K562 (cell line): ENCODE measurements at regions not wholly inside any gene's neighbourhood (a gene's known extent, or its start where the extent isn't known, plus 50 kb on each side); places are given as distances from the start of the nearest gene placed in this dataset.

Source experiments
- ARID1B ChIP-seq: fragments of 450-650 bp; IDR thresholded peaks from 2 replicates; pipeline ENCODE4 v1.6.1; 2016; ENCODE audit warnings: antibody characterized with exemption, mild to moderate bottlenecking, inconsistent platforms
- ATF3 ChIP-seq, 2 experiments: fragments of 450-650 bp in 1 of 2; sonication (generic) in 1 of 2; formaldehyde crosslinking in 1 of 2; IDR thresholded peaks in 1 of 2; conservative IDR thresholded peaks in 1 of 2; 2 replicates each; pipeline versions ENCODE4 v1.6.1 to v1.8.1; 2016 to 2023; ENCODE audit warnings: mild to moderate bottlenecking in 2 of 2, moderate library complexity in 2 of 2, inconsistent platforms in 1 of 2, missing genetic modification reagents in 1 of 2
- CBX1 ChIP-seq: sonication (generic); IDR thresholded peaks from 2 replicates; pipeline ENCODE4 v1.6.1; 2016; ENCODE audit warnings: antibody characterized with exemption, low read depth, mild to moderate bottlenecking
- CTCF ChIP-seq, 3 experiments: IDR thresholded peaks in 2 of 3; conservative IDR thresholded peaks in 1 of 3; 2 replicates each; pipeline ENCODE4 v1.5.1; 2011 to 2012; ENCODE audit warnings: low read length in 3 of 3, mild to moderate bottlenecking in 3 of 3, control low read depth in 2 of 3, improper control_type of control experiment in 1 of 3, inconsistent platforms in 1 of 3, low read depth in 1 of 3, mixed read lengths in 1 of 3, moderate library complexity in 1 of 3; ENCODE audit not compliant: insufficient read depth in 2 of 3
- DNMT1 ChIP-seq: fragments of 450-650 bp; IDR thresholded peaks from 2 replicates; pipeline ENCODE4 v1.6.1; 2016; ENCODE audit warnings: antibody characterized with exemption, mild to moderate bottlenecking
- FOSL1 ChIP-seq: fragments of 200-800 bp; sonication (Bioruptor generic); conservative IDR thresholded peaks from 2 replicates; pipeline ENCODE4 v1.6.1; 2016; ENCODE audit warnings: missing genetic modification characterization, missing compliant biosample characterization
- FOXK2 ChIP-seq, 2 experiments: fragments of 450-650 bp; IDR thresholded peaks in 1 of 2; conservative IDR thresholded peaks in 1 of 2; 2 replicates each; pipeline ENCODE4 v1.6.1; 2016; ENCODE audit warnings: low read depth in 2 of 2, mild to moderate bottlenecking in 1 of 2
- ILK ChIP-seq: fragments of 450-650 bp; IDR thresholded peaks from 2 replicates; pipeline ENCODE4 v1.6.1; 2016; ENCODE audit warnings: missing genetic modification characterization, low read depth, mild to moderate bottlenecking, missing compliant biosample characterization, moderate library complexity, borderline replicate concordance
- L3MBTL2 ChIP-seq: fragments of 450-650 bp; IDR thresholded peaks from 2 replicates; pipeline ENCODE4 v1.6.1; 2016; ENCODE audit warnings: mild to moderate bottlenecking, moderate library complexity
- PHF20 ChIP-seq: fragments of 450-650 bp; IDR thresholded peaks from 2 replicates; pipeline ENCODE4 v1.6.1; 2018; ENCODE audit not compliant: partially characterized antibody
- RFX5 ChIP-seq: IDR thresholded peaks from 2 replicates; pipeline ENCODE4 v1.6.1; 2011; ENCODE audit warnings: low read depth, mild to moderate bottlenecking, improper control_type of control experiment, low read length
- SMAD4 ChIP-seq: fragments of 250-450 bp; sonication (Bioruptor Pico); conservative IDR thresholded peaks from 2 replicates; pipeline ENCODE4 v1.8.0; 2021; ENCODE audit warnings: inconsistent platforms, mild to moderate bottlenecking, moderate library complexity
- SMARCC2 ChIP-seq: fragments of 450-650 bp; IDR thresholded peaks from 2 replicates; pipeline ENCODE4 v1.6.1; 2017; ENCODE audit warnings: antibody characterized with exemption, moderate library complexity, mild to moderate bottlenecking, low read depth
- TBL1XR1 ChIP-seq, 2 experiments: IDR thresholded peaks; 2 replicates each; pipeline ENCODE4 v1.6.1; 2012; ENCODE audit warnings: improper control_type of control experiment in 2 of 2, low read length in 2 of 2, mild to moderate bottlenecking in 1 of 2
- TEAD1 ChIP-seq, 2 experiments: fragments of 450-650 bp in 1 of 2; sonication (generic) in 1 of 2; formaldehyde crosslinking; IDR thresholded peaks; 2 replicates each; pipeline versions ENCODE4 v1.4.0 to v1.8.0; 2020 to 2022; ENCODE audit warnings: mild to moderate bottlenecking in 2 of 2, missing genetic modification reagents in 1 of 2
- UBTF ChIP-seq, 2 experiments: IDR thresholded peaks; 2 replicates each; pipeline ENCODE4 v1.6.1; 2012; ENCODE audit warnings: improper control_type of control experiment in 2 of 2, low read depth in 2 of 2, low read length in 2 of 2, borderline replicate concordance in 1 of 2
- XRCC5 ChIP-seq: fragments of 200-400 bp; formaldehyde crosslinking; IDR thresholded peaks from 2 replicates; pipeline ENCODE4 v1.6.1; 2017; ENCODE audit warnings: low read depth, mild to moderate bottlenecking, low read length
- ZBTB17 ChIP-seq: fragments of 450-650 bp; formaldehyde crosslinking; IDR thresholded peaks from 2 replicates; pipeline ENCODE4 v1.4.0; 2020; ENCODE audit warnings: mild to moderate bottlenecking
- ZBTB8A ChIP-seq: fragments of 450-650 bp; IDR thresholded peaks from 2 replicates; pipeline ENCODE4 v1.6.1; 2018; ENCODE audit warnings: mild to moderate bottlenecking, moderate library complexity; ENCODE audit not compliant: partially characterized antibody
- ZFP36 ChIP-seq: fragments of 150-350 bp; IDR thresholded peaks from 2 replicates; pipeline ENCODE4 v1.6.1; 2018; ENCODE audit warnings: low read length, low read depth; ENCODE audit not compliant: partially characterized antibody

- peak in 1 of 2 experiments; percentile 27; a peak in 1 of 4 replicates for TF ChIP-seq FOXK2 (conservative IDR thresholded peaks at IDR 0.05 in 1 of 2, IDR thresholded peaks at IDR 0.05 in 1 of 2; ENCODE audit: low read depth in 2 of 2)
- 0 out of 2 replicates have a peak, but pooled peaks have one; percentile 14 for TF ChIP-seq CBX1
- TF ChIP-seq ARID1B: peak; percentile 84
- TF ChIP-seq ATF3 (IDR thresholded peaks at IDR 0.05): peak; percentile 91
- TF ChIP-seq ATF3 (CRISPR knock-in tag; conservative IDR thresholded peaks at IDR 0.05): no peak
- 0 out of 4 replicates have a peak, but pooled peaks of 1 of the 2 experiments have one; percentile 40 for TF ChIP-seq UBTF (IDR thresholded peaks at IDR 0.05; ENCODE audit: borderline replicate concordance in 1 of 2, low read depth in 2 of 2, low read length in 2 of 2)
- peak; percentile 65 for TF ChIP-seq SMARCC2
- 0 out of 2 replicates have a peak, but pooled peaks have one; percentile 10 for TF ChIP-seq ZBTB17 (CRISPR knock-in tag)
- TF ChIP-seq TEAD1 (CRISPR knock-in tag; IDR thresholded peaks at IDR 0.05): 0 out of 4 replicates have a peak, but pooled peaks of 1 of the 2 experiments have one; percentile 51
- no peak for TF ChIP-seq DNMT1
- no peak for TF ChIP-seq ILK (tag)
- peak; percentile 40 for TF ChIP-seq ZFP36
- TF ChIP-seq FOSL1 (tag): peak; percentile 88
- TF ChIP-seq PHF20: no peak
- TF ChIP-seq TBL1XR1 (IDR thresholded peaks at IDR 0.05; ENCODE audit: low read length in 2 of 2): 0 out of 4 replicates have a peak, but pooled peaks of 1 of the 2 experiments have one; percentile 25
- TF ChIP-seq RFX5: no peak
- TF ChIP-seq L3MBTL2: peak; percentile 23; the same call in 1 of the 2 replicates
- no peak for TF ChIP-seq CTCF (IDR thresholded peaks at IDR 0.05 in 2 of 3, conservative IDR thresholded peaks at IDR 0.05 in 1 of 3; ENCODE audit: insufficient read depth in 2 of 3, low read depth in 1 of 3, low read length in 3 of 3)
- no peak for TF ChIP-seq ZBTB8A
- TF ChIP-seq XRCC5: 0 out of 2 replicates have a peak, but pooled peaks have one; percentile 11
- peak; percentile 42; the same call in 1 of the 2 replicates for TF ChIP-seq SMAD4 (CRISPR knock-in tag)
These were observed 54.6 kb downstream of the NCOR2 start (continued) for GRCh38 chr12:124512667-124513296.
